Testis (tissue), 2 donors: ENCODE measurements at regions not wholly inside any gene's neighbourhood (a gene's known extent, or its start where the extent isn't known, plus 50 kb on each side); places are given as distances from the start of the nearest gene placed in this dataset.

Experiments used
- DNase-seq: peaks from one replicate; pipeline ENCODE4 v3.0.0-alpha.2; 2019
- H3K27ac ChIP-seq, 2 donors: fragments of 200-600 bp; sonication (generic); one replicate each; pipeline ENCODE4 v1.5.1; 2019
- H3K27me3 ChIP-seq: fragments of 200-600 bp; sonication (generic); one replicate; pipeline ENCODE4 v1.5.1; 2019
- H3K36me3 ChIP-seq: fragments of 200-600 bp; sonication (generic); one replicate; pipeline ENCODE4 v1.5.1; 2017; ENCODE audit warnings: low read depth; ENCODE audit errors: missing control alignments
- H3K4me1 ChIP-seq: fragments of 200-600 bp; sonication (generic); one replicate; pipeline ENCODE4 v1.5.1; 2019
- H3K4me3 ChIP-seq, 2 donors: fragments of 200-600 bp; sonication (generic); one replicate each; pipeline ENCODE4 v1.5.1; 2017 to 2019
- H3K9me3 ChIP-seq: fragments of 200-600 bp; sonication (generic); one replicate; pipeline ENCODE4 v1.5.1; 2017
- CTCF ChIP-seq, 3 experiments: fragments of 450-650 bp in 2 of 3; fragments of 200-600 bp in 1 of 3; sonication (generic) in 1 of 3; IDR thresholded peaks; one replicate each; pipeline ENCODE4 v1.5.1; 2016 to 2019; ENCODE audit warnings: antibody characterized with exemption in 3 of 3, mild to moderate bottlenecking in 2 of 3, moderate library complexity in 1 of 3
- POLR2A ChIP-seq: fragments of 450-650 bp; IDR thresholded peaks from one replicate; pipeline ENCODE4 v1.6.1; 2017; ENCODE audit warnings: antibody characterized with exemption, mild to moderate bottlenecking, moderate library complexity
- WGBS, 2 donors: methylation state at CpG; one replicate each; pipeline ENCODE4 v1.1.5; 2018; 5-methylcytosine and 5-hydroxymethylcytosine counted together
- intact Hi-C: fragments of 100-400 bp; cut with DNase I; formaldehyde crosslinking; loops from one replicate; pipeline ENCODE4 v1.15.1; 2023; ENCODE audit warnings: low total_unique reads

- Histone ChIP-seq H3K27ac (no peak overlapping the region), H3K4me1 (no peaks in the 10 kb centered on the region), H3K36me3 (no peaks in the 10 kb centered on the region), H3K9me3 (no peaks in the 10 kb centered on the region), H3K4me3 (no peak overlapping the region), H3K27me3 (no peaks in the 10 kb centered on the region)
- DNase-seq: no peak
- 93% methylated on average over 3 of the region's 3 CpGs for WGBS, 2 donors
- intact Hi-C loops: no loop called here
- TF ChIP-seq POLR2A (no peak), CTCF (IDR thresholded peaks at IDR 0.05) (no peak)
Measured at GRCh38 chr5:20262896-20263295, 274.9 kb upstream of the CDH18 start.

- H3K4me3 ChIP-seq: no peak overlapping the region
- intact Hi-C loops: no loop called here
- no peaks in the 10 kb centered on the region for H3K9me3 ChIP-seq
- TF ChIP-seq CTCF (IDR thresholded peaks at IDR 0.05) (no peak), POLR2A (no peak)
- H3K36me3 ChIP-seq: no peaks in the 10 kb centered on the region
- DNase-seq: no peak
- WGBS, 2 donors: 92 to 97% methylated on average over 4 of the region's 4 CpGs
- no peaks in the 10 kb centered on the region for H3K27me3 ChIP-seq
- H3K27ac ChIP-seq: no peak overlapping the region
- H3K4me1 ChIP-seq: no peaks in the 10 kb centered on the region
Measured at GRCh38 chr5:20254748-20255147, 266.7 kb upstream of the CDH18 start.

DNA sequence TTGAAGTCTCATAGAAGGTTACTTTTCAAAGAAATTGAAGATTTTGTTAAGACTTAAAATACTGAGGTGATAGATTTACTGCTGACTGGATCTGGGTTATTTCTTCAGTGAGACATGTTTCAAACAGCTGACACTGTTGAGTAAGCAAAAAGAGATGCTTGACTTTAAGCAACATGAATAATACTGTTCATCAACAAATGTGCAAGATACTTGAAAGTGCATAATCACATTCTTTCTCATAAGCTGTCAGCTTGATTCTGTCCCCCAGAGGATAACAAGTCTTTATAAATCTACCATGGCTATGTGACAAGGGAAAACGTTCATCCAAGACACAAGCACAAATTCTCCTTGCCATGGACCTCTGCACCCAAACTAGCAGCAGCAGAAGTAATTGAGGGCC, 260.1 kb upstream of the CDH18 start:
- Histone ChIP-seq H3K9me3 (no peaks in the 10 kb centered on the region), H3K27ac (no peak overlapping the region), H3K4me1 (no peaks in the 10 kb centered on the region), H3K27me3 (no peaks in the 10 kb centered on the region), H3K4me3 (no peak overlapping the region), H3K36me3 (no peaks in the 10 kb centered on the region)
- TF ChIP-seq CTCF (IDR thresholded peaks at IDR 0.05): no peak
- TF ChIP-seq POLR2A: no peak
- intact Hi-C loops: no loop called here
- WGBS, 2 donors: 13 to 31% methylated on average over 1 of the region's 1 CpG
- no peak for DNase-seq

GRCh38 chr5:20245432-20245974, 257.5 kb upstream of the CDH18 start:
- WGBS, 2 donors: 90% methylated on average over 2 of the region's 2 CpGs

More at GRCh38 chr5:20245432-20245974, 257.5 kb upstream of the CDH18 start:
- no peak for TF ChIP-seq POLR2A
- no peak for TF ChIP-seq CTCF (IDR thresholded peaks at IDR 0.05)
- Histone ChIP-seq H3K9me3 (no peaks in the 10 kb centered on the region), H3K27me3 (no peaks in the 10 kb centered on the region), H3K4me3 (no peak overlapping the region), H3K27ac (no peak overlapping the region), H3K36me3 (no peaks in the 10 kb centered on the region), H3K4me1 (no peaks in the 10 kb centered on the region)
- intact Hi-C loops: no loop called here
- DNase-seq: no peak
